ENCODE measurements at regions not wholly inside any gene's neighbourhood (a gene's known extent, or its start where the extent isn't known, plus 50 kb on each side); places are given as distances from the start of the nearest gene placed in this dataset.

DNA sequence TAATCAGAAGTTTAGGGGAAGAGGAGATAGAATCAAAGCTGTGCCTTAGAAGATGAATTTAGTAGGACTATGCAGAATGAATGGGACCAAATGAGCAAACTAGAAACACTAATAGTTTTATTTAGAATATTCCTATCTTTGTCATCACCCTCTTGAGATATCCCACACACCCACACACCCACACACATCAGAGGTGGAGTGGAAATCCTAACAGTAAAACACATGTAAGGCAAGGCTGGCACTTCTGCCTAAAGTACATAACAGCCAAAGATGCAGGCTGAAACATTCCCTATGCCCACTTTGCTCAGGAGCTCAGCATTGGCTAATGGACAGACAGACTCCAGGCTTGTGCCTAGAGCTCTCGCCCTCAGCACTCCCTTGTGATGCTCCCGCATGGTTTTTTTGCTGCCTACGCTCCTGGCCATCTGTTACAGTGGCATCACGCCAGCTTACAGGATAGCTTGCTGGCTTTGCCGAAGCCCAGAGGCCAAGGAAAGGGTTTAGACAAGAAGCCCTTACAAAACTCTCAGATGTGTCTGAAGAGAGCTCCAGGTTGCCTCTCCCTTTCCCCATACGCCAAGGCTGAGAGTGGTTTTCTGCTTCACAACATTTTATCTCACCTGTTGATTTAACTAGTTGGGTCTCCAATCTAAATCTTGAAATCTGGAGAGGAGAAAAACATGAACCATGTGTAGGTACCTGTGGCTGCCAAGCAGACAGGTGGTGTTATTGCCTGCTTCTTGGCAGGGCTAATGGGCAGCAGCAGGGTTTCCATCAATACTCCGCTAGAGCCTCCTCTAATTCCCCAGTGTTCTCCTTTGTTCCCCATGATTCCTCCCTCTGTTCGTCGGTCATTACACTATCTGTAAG is 282.6 kb upstream of the ID4 start:
- DNase-seq (ENCODE audit: low spot score): no peak
- TF ChIP-seq, protein P1, sequence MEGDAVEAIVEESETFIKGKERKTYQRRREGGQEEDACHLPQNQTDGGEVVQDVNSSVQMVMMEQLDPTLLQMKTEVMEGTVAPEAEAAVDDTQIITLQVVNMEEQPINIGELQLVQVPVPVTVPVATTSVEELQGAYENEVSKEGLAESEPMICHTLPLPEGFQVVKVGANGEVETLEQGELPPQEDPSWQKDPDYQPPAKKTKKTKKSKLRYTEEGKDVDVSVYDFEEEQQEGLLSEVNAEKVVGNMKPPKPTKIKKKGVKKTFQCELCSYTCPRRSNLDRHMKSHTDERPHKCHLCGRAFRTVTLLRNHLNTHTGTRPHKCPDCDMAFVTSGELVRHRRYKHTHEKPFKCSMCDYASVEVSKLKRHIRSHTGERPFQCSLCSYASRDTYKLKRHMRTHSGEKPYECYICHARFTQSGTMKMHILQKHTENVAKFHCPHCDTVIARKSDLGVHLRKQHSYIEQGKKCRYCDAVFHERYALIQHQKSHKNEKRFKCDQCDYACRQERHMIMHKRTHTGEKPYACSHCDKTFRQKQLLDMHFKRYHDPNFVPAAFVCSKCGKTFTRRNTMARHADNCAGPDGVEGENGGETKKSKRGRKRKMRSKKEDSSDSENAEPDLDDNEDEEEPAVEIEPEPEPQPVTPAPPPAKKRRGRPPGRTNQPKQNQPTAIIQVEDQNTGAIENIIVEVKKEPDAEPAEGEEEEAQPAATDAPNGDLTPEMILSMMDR (IDR thresholded peaks at IDR 0.05; ENCODE audit: extremely low read depth, missing control alignments): no peak

DNA sequence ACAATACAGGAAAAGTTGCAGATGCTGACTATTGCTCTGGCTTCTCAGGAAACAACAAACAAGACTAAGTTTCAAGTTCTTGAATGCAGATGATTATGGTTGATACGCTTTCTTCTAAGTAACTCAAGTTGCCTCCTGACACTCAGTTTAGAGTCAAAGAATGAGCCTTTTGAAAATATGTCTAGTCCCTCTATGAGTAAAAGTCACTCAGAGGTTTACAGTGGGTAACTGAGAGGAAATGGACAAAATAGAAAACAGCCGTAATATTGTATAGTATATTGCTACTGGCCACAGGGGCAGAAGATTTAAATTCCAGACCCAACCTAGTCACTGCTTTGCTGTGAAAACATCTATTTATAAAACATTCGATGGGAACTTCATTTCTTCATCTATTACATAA is 280.0 kb upstream of the ID4 start:
- DNase-seq (ENCODE audit: low spot score): no peak
- TF ChIP-seq, protein P1 (IDR thresholded peaks at IDR 0.05; ENCODE audit: extremely low read depth, missing control alignments): no peak

DNA sequence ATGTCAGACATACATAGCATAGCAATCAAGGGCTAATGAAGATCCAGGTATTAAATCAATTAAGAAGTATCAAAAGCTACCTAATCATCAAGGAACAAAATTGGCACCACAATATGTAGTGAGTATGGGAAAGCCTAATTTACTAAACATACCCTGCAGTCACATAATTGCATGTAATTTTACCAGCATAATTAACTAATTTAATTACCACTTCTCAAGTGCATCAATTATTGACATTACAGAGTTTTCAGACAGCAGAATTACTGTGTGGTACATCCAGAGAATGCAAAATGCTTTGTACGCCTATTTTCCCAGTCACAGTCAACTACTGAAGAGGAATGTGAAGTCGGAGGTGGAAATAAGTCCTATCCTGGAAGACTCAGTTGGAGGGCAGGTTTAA is 279.0 kb upstream of the ID4 start:
- TF ChIP-seq, protein P1 (IDR thresholded peaks at IDR 0.05; ENCODE audit: extremely low read depth, missing control alignments): no peak
- DNase-seq (ENCODE audit: low spot score): no peak

DNA sequence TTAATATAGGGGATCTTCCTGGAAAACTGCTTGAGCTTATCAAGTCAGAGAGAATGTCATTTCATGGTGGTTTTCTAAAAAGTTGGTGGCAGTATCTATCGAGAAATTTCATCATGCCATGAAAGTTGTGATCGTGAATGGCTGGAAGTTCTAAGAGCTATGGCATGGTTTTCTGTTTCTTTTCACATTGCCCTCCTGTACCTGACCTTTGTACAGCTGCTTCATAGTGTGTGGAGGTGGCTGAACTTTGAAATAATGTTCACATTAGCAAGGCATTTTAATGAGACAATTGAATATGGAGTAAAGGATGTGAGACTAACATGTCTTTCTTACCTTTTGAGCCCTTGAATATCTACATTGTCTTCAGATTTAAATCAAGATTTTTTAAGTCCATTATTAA is 278.2 kb upstream of the ID4 start:
- TF ChIP-seq, protein P1 (IDR thresholded peaks at IDR 0.05; ENCODE audit: extremely low read depth, missing control alignments): no peak
- DNase-seq (ENCODE audit: low spot score): no peak

DNA sequence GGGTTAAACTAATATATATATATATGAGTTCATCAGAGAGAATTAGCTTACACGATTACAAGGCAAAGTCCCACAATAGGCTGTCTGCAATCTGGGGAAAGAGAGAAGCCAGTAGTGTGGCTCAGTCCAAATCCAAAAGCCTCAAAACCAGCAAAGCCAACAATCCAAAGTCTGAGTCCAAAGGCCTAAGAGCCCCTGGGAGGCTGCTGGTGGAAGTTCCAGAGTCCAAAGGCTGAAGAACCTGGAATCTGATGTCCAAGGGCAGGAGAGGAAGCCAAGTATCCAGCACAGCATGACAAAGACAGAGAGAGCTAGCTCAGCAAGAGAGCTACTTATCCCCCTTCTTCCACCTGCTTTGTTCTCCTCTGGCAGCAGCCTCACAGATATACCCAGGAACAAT is 274.7 kb upstream of the ID4 start:
- TF ChIP-seq, protein P1 (IDR thresholded peaks at IDR 0.05; ENCODE audit: extremely low read depth, missing control alignments): no peak
- DNase-seq (ENCODE audit: low spot score): no peak

DNA sequence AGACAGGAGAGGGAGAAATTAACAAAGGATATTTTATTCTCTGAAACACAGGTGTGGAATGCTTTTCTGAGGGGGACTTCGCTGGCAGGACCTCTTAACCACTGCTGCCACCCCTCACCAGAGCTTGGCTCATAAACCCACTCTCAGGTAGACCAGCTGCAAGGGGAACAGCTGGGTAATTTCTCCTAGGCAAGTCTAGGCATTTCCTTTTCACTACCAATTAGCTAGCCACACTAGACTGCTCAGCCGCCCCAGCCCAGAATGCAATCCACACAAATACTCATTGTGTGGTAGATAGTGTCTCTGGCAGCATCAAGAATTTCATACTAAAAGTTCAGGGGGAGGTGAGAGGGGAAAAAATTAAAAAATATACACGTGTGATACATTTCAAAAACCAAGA is 267.6 kb upstream of the ID4 start:
- DNase-seq (ENCODE audit: low spot score): no peak
- TF ChIP-seq, protein P1 (IDR thresholded peaks at IDR 0.05; ENCODE audit: extremely low read depth, missing control alignments): no peak

DNA sequence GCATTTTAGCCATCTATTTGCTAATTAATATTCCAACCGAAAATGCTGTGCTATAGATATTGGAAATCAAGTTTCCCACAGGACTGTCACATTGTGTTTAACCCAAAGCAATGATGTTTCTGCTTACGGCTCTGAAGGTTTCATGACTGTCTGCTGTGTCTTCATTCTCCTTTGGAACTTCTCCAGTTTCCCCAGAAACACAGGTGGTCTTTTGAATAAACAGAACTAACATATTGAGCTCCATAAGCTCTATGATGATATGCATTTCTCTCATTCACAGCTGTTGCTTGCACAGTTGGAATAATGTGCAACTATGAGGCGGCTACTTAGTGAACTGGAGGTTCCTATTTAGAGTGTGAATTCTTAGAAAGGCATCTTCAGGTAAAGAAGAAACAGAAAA is 266.0 kb upstream of the ID4 start:
- no peak for DNase-seq (ENCODE audit: low spot score)

More for the DNA sequence above, 266.0 kb upstream of the ID4 start:
- TF ChIP-seq, protein P1 (IDR thresholded peaks at IDR 0.05; ENCODE audit: extremely low read depth, missing control alignments): no peak

All from GM20000 (cell line).